Keratinocyte (primary cell): ENCODE measurements at regions not wholly inside any gene's neighbourhood (a gene's known extent, or its start where the extent isn't known, plus 50 kb on each side); places are given as distances from the start of the nearest gene placed in this dataset.

Experiments
- DNase-seq: peaks from one replicate; pipeline ENCODE4 v3.0.0-alpha.2; 2011; ENCODE audit warnings: low read depth, missing footprints, low spot score
- FAIRE-seq: peaks from 2 replicates; lab custom pipeline; 2011; peaks lifted over from hg19 to GRCh38; lab: Jason Lieb, UNC
- H2AFZ ChIP-seq: 2 replicates; pipeline ENCODE4 v1.6.0; 2012; ENCODE audit warnings: low read length, control low read depth, inconsistent platforms; ENCODE audit not compliant: control insufficient read depth
- H3K27ac ChIP-seq: 2 replicates; pipeline ENCODE4 v1.5.1; 2011; ENCODE audit warnings: low read length; ENCODE audit not compliant: control insufficient read depth, insufficient read depth
- H3K27me3 ChIP-seq: 3 replicates; pipeline ENCODE4 v1.6.0; 2011; ENCODE audit warnings: low read length; ENCODE audit not compliant: control insufficient read depth, insufficient read depth; ENCODE audit errors: extremely low read depth
- H3K36me3 ChIP-seq, 2 experiments: 2 replicates in 1 of 2; 3 replicates in 1 of 2; pipeline ENCODE4 v1.5.1; 2011; ENCODE audit warnings: low read length in 2 of 2, mild to moderate bottlenecking in 1 of 2; ENCODE audit not compliant: control insufficient read depth in 2 of 2, insufficient read depth in 2 of 2; ENCODE audit errors: extremely low read depth in 1 of 2
- H3K4me1 ChIP-seq: 3 replicates; pipeline ENCODE4 v1.5.1; 2011; ENCODE audit warnings: low read length; ENCODE audit not compliant: control insufficient read depth, insufficient read depth; ENCODE audit errors: extremely low read depth
- H3K4me2 ChIP-seq: 3 replicates; pipeline ENCODE4 v1.6.0; 2011; ENCODE audit warnings: low read depth, low read length; ENCODE audit not compliant: control insufficient read depth, insufficient read depth; ENCODE audit errors: extremely low read depth
- H3K4me3 ChIP-seq, 3 experiments: fragments of 200-600 bp in 1 of 3; sonication (generic) in 1 of 3; 2 replicates in 2 of 3; 3 replicates in 1 of 3; pipeline ENCODE4 v1.5.1; 2011 to 2016; ENCODE audit warnings: low read length in 3 of 3, mild to moderate bottlenecking in 3 of 3, control low read depth in 2 of 3, inconsistent platforms in 1 of 3, low read depth in 1 of 3, mixed read lengths in 1 of 3, mixed run types in 1 of 3, moderate library complexity in 1 of 3; ENCODE audit not compliant: control insufficient read depth in 2 of 3, insufficient read depth in 2 of 3; ENCODE audit errors: extremely low read depth in 1 of 3
- H3K79me2 ChIP-seq: 2 replicates; pipeline ENCODE4 v1.6.0; 2012; ENCODE audit warnings: low read length; ENCODE audit not compliant: control insufficient read depth, insufficient read depth
- H3K9ac ChIP-seq: 3 replicates; pipeline ENCODE4 v1.6.0; 2011; ENCODE audit warnings: low read length; ENCODE audit not compliant: control insufficient read depth, insufficient read depth; ENCODE audit errors: extremely low read depth
- H3K9me1 ChIP-seq: 3 replicates; pipeline ENCODE4 v1.6.0; 2011; ENCODE audit warnings: low read length; ENCODE audit not compliant: control insufficient read depth, insufficient read depth; ENCODE audit errors: extremely low read depth
- H3K9me3 ChIP-seq: 2 replicates; pipeline ENCODE4 v1.5.1; 2012; ENCODE audit warnings: low read depth, low read length; ENCODE audit not compliant: control insufficient read depth
- H4K20me1 ChIP-seq: 3 replicates; pipeline ENCODE4 v1.6.0; 2011; ENCODE audit warnings: low read length; ENCODE audit not compliant: control insufficient read depth, insufficient read depth; ENCODE audit errors: extremely low read depth
- EZH2 ChIP-seq: IDR thresholded peaks from one replicate; pipeline ENCODE4 v1.6.1; 2012; ENCODE audit warnings: inconsistent platforms, mild to moderate bottlenecking, low read length, moderate library complexity
- dilution Hi-C: fragments of 300-500 bp; cut with MboI; formaldehyde crosslinking; loops from one replicate; pipeline ENCODE4 v1.7.0; 2020; ENCODE audit warnings: low sequenced_read_pairs; ENCODE audit not compliant: extremely low pct_ligation_motif_present
- TF ChIP-seq, protein P1 (sequence below), 3 experiments: IDR thresholded peaks in 1 of 3; conservative IDR thresholded peaks in 1 of 3; optimal IDR thresholded peaks in 1 of 3; 2 replicates in 2 of 3; 3 replicates in 1 of 3; pipeline versions ENCODE3 to v1.5.1; 2011; ENCODE audit warnings: low read length in 3 of 3, mild to moderate bottlenecking in 3 of 3, moderate library complexity in 2 of 3, control low read depth in 1 of 3, inconsistent platforms in 1 of 3; ENCODE audit not compliant: insufficient read depth in 2 of 3; ENCODE audit errors: extremely low read depth in 1 of 3

DNA sequence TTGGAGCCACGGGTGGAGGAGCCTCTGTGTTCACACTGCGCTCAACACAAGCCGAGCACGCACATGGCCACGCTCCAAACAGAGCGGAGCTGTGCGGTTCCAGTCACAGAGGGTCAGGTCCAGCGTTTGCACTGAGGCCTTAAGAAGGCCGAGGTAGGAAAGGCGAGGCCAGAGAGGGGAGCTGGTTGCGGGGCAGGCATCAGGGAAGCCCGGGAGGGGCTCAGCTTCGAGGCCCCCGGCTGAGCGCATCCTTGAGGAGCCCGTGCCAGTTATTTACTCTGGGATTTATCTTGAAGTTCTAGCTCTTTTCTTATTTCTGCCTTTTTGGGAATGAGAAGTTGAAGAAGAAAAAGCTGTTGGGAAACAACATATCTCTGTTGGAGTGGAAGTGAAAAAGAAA, 140.8 kb downstream of the IRX1 start:
- no peaks in the 10 kb centered on the region for H3K9me3 ChIP-seq
- FAIRE-seq (no peak), DNase-seq (no peak)
- H3K27me3 ChIP-seq = no peaks in the 10 kb centered on the region
- H3K9ac ChIP-seq = no peak overlapping the region
- H3K9me1 ChIP-seq = no peaks in the 10 kb centered on the region
- no peaks in the 10 kb centered on the region for H3K4me1 ChIP-seq
- H2AFZ ChIP-seq = no peak overlapping the region
- H3K36me3 ChIP-seq = no peaks in the 10 kb centered on the region
- H3K27ac ChIP-seq = no peak overlapping the region
- H4K20me1 ChIP-seq = no peaks in the 10 kb centered on the region
- no peak overlapping the region for H3K4me3 ChIP-seq
- TF ChIP-seq EZH2 = no peak
- TF ChIP-seq, protein P1, sequence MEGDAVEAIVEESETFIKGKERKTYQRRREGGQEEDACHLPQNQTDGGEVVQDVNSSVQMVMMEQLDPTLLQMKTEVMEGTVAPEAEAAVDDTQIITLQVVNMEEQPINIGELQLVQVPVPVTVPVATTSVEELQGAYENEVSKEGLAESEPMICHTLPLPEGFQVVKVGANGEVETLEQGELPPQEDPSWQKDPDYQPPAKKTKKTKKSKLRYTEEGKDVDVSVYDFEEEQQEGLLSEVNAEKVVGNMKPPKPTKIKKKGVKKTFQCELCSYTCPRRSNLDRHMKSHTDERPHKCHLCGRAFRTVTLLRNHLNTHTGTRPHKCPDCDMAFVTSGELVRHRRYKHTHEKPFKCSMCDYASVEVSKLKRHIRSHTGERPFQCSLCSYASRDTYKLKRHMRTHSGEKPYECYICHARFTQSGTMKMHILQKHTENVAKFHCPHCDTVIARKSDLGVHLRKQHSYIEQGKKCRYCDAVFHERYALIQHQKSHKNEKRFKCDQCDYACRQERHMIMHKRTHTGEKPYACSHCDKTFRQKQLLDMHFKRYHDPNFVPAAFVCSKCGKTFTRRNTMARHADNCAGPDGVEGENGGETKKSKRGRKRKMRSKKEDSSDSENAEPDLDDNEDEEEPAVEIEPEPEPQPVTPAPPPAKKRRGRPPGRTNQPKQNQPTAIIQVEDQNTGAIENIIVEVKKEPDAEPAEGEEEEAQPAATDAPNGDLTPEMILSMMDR (optimal IDR thresholded peaks at IDR 0.05 in 1 of 3, IDR thresholded peaks at IDR 0.05 in 1 of 3, conservative IDR thresholded peaks at IDR 0.05 in 1 of 3; ENCODE audit: extremely low read depth in 1 of 3, insufficient read depth in 2 of 3, low read length in 3 of 3) = no peak
- no peaks in the 10 kb centered on the region for H3K79me2 ChIP-seq
- dilution Hi-C loops = no loop called here
- no peak overlapping the region for H3K4me2 ChIP-seq

DNA sequence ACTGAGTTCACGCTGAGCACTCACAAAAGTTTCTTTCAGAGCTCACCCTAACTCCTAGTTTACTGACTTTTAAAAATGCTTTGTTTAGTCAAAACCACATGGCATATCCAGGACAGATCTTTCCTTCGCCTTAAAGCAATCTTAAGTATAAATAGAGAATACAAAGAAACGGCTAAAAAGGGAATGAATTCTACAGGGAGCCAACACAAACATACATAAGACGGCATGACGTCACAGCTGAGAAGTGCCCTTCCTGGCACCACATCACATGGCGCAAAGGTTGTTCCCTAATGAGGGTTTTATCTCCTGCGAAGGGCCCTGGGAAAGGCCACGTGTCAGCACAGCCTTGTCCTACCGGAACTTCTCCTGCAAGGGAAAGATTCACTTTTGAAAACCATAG, 141.3 kb downstream of the IRX1 start:
- no peak overlapping the region for H3K4me3 ChIP-seq
- dilution Hi-C loops = no loop called here
- TF ChIP-seq, protein P1 (optimal IDR thresholded peaks at IDR 0.05 in 1 of 3, IDR thresholded peaks at IDR 0.05 in 1 of 3, conservative IDR thresholded peaks at IDR 0.05 in 1 of 3; ENCODE audit: extremely low read depth in 1 of 3, insufficient read depth in 2 of 3, low read length in 3 of 3) = no peak
- no peak for TF ChIP-seq EZH2
- no peak overlapping the region for H2AFZ ChIP-seq
- DNase-seq = no peak
- no peak overlapping the region for H3K9ac ChIP-seq
- H3K79me2 ChIP-seq = no peaks in the 10 kb centered on the region
- H3K27ac ChIP-seq = no peak overlapping the region
- no peaks in the 10 kb centered on the region for H3K9me3 ChIP-seq
- no peaks in the 10 kb centered on the region for H3K9me1 ChIP-seq
- no peak for FAIRE-seq
- H3K36me3 ChIP-seq = no peaks in the 10 kb centered on the region
- H4K20me1 ChIP-seq = no peaks in the 10 kb centered on the region
- H3K4me2 ChIP-seq = no peak overlapping the region
- no peaks in the 10 kb centered on the region for H3K4me1 ChIP-seq
- no peaks in the 10 kb centered on the region for H3K27me3 ChIP-seq
